Fibroblast of skin of right biceps (primary cell): ENCODE measurements at regions not wholly inside any gene's neighbourhood (a gene's known extent, or its start where the extent isn't known, plus 50 kb on each side); places are given as distances from the start of the nearest gene placed in this dataset.
"Not testable (repeated sequence)": the region's sequence is repeated elsewhere in the genome, so short reads cannot be mapped to it uniquely, and the experiment has no call there.

Source experiments
- DNase-seq: peaks from one replicate; pipeline ENCODE4 v3.0.0-alpha.2; 2013

DNA sequence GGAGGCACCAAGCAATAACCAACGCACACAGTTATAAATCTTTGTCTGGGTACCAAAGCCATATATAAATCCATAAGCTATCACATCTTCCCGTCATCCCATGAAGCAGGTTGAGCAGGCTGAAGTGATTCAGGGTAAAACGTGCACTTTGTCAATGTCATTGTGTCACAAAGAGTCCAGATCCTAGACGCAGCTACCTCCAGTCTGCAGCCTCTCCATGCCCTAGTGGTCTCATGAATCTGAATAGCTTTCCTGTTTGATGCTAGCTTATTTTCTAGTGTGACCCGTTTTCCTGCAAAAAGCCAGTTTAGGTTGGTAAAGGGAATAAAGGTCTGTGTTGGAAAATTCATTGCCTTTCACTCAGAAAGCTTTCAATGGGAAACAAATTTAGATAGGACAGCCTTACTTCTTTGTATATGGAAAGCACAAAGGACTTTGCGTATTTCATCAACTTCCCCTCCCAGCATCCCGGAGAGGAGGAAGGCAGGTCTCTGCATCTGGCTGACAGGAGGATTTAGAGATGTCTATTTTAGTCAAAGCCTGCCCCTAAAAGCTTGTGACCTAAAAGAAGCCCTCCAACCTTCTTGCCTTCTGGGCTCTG, 222.3 kb upstream of the ARL4C start:
- DNase-seq: no peak

DNA sequence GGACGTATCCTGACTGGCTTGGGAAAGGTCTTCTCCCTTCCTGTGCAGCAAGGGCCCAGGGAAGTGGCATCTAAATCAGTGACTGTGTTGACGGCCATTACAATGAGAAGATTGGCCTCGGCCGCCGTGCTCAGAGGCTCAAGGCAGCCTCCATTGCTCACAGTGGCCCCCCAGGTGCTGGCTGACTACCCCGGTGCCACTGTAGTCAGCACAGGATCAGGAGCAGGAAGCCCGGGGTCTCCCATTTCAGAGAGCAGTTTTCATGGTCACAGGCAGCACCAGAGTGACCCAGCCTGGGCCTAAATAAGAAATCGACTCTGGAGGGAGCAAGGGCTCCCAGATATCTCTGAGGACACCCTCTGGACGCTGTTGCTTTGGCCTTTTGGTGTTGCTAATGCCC, 219.4 kb upstream of the ARL4C start:
- no peak for DNase-seq

DNA sequence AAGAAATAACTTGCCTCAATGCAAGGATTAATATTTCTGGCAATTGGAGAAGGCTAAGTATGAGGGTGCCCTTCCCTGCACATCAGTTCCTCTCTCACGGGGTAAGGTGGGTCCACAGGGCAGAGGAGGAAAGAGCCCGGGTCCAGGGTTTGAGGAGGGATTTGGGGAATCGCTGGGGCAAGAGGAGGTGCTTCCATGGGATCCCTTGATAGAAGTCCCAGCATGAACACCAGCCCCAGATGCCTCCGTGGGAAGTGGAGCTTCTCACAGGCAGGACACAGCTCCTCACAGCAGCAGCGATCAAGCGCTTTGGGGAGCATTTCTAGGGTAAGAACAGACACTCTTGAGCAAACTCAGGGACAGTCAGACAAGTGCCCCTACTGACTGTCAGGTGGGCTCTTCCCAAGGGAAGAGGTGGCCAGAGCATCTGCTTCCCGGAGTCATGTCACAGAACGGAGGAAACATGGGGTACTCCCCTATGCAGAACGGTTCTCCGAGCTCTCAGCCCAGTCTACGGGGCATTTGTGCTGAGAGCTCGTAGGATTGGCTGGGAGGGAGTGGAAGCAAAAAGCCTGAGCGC, 218.9 kb upstream of the ARL4C start:
- no peak for DNase-seq

DNA sequence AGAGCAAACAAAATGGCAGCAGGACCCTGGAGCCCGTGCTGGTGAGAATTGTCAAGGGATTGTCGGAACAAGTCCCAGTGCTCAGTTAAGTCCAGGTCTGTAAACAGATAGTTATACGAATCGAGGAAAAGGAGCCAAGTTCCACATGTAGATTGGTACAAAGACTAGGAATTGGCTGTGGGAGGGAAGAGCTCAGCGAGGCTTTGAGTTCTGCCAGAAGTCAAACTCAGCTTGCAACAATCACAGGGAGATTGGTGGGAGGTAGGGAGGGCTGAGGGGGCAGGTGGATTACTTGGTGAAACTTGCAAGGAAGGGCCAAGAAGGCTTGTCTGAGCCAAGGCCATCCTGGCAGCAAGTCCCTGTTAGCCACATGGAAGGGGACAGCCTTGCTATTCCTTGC, 217.8 kb upstream of the ARL4C start:
- DNase-seq: no peak

- DNase-seq: no peak
Observed at GRCh38 chr2:234712421-234712935, 215.6 kb upstream of the ARL4C start.

DNA sequence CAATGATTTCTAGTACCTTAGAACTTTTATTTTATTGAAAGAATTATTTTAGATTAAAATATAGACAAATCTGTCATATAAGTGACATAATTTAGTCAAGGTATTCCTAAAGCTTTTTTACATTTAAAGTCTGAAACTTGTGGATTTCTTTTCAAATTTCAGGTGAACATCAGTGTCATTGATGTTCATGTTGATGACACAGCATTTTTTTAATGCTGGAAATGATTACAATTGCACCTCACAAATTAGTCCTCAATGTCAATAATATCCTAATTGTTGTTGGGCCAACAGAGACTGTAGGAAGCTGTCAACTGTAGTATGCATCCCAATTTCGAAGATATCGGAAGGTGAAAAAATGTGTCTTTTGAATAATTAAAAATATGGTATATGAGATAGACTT, 214.4 kb upstream of the ARL4C start:
- no peak for DNase-seq

- DNase-seq: peak; percentile 8
Observed at GRCh38 chr2:234710587-234710986, 213.7 kb upstream of the ARL4C start.

GRCh38 chr2:234710066-234710465, 213.2 kb upstream of the ARL4C start:
- DNase-seq: no peak

DNA sequence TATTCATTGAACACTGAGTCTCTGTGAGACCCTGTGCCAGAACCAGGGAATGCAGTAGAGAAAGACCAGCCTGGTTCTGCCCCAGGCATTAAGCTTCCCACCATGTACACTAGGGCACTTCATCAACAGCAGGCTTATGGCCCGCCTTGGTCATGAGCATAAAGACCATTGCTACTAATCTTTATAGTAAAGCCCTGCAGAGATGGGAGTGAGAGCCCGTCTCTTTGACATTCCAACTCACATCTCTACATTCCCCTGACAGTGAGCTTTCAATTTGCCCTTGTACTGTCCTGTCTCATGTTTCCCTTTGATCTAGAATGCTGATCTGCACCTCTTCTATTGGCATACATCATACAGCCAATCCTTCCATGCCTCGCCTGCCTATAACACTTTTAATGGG, 211.8 kb upstream of the ARL4C start:
- DNase-seq: no peak

DNA sequence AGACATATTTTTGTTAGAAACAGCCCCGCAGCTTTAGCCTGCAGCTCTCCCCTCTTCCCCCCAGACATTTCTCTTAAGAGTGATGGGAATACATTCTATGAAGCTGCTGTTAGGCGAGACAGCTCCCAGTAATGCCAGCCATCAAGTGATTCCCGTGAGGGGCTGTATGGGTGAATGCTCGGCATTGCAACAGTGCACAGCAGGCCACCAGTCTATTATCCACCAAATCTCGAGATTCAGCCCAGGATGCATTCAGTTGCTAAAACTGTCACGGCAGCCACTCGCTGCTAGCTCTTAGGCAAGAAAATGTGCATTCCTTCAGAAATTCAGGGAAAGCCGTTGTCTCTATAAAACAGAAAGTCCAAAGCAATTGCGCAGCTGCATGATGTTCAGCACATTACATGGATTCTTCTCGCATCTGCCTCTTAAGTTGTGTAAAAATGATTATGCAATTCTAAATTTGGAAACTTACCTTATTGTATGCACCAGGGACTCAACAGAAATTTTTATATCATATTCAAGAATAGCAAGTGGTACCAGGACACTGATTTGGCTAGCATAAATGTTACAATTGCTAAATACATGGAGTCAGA, 211.3 kb upstream of the ARL4C start:
- DNase-seq: no peak

- no peak for DNase-seq
Observed at GRCh38 chr2:234706086-234706485, 209.2 kb upstream of the ARL4C start.

DNA sequence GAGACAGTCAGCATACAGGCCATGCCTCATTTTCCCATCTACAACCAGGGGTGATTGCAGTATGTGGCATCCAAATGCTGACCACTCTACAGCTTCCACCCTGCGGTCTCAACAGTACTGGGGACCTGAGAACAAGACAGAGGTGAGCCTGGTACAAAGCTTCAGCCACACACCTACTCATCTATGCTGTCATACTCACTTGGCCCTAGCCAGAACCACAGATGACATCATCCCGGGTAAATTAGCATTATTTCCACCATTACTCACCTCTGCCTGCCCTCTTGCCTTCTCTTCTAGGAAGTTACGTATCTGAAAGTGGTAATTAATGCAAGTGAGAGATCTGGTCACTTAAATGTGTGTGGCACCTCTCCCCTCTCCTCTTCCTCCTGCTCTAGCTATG, 208.2 kb upstream of the ARL4C start:
- peak; percentile 67 for DNase-seq

- no peak for DNase-seq
Observed at GRCh38 chr2:234703258-234703657, 206.4 kb upstream of the ARL4C start.

- no peak for DNase-seq
Observed at GRCh38 chr2:234702731-234703225, 205.9 kb upstream of the ARL4C start.

DNA sequence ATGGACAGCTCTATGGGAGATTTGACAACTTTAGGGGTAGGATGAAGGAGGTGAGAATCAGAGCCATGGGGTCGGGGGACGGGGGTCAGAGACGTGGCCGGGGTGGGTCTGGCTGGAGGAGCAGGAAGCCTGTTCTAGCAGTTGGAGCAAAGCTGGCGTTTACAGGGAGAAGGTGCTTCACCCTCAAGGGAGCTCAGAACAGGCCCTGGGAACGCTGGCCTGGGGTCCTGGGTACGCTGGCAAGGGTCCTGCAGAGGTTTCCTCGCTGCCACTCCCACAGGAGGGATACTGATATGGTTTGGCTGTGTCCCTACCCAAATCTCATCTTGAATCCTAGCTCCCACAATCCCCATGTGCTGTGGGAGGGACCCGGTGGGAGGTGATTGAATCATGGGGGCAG, 205.0 kb upstream of the ARL4C start:
- DNase-seq: no peak

- DNase-seq: no peak
Observed at GRCh38 chr2:234701421-234701820, 204.5 kb upstream of the ARL4C start.

- DNase-seq: no peak
Observed at GRCh38 chr2:234699456-234699855, 202.6 kb upstream of the ARL4C start.

DNA sequence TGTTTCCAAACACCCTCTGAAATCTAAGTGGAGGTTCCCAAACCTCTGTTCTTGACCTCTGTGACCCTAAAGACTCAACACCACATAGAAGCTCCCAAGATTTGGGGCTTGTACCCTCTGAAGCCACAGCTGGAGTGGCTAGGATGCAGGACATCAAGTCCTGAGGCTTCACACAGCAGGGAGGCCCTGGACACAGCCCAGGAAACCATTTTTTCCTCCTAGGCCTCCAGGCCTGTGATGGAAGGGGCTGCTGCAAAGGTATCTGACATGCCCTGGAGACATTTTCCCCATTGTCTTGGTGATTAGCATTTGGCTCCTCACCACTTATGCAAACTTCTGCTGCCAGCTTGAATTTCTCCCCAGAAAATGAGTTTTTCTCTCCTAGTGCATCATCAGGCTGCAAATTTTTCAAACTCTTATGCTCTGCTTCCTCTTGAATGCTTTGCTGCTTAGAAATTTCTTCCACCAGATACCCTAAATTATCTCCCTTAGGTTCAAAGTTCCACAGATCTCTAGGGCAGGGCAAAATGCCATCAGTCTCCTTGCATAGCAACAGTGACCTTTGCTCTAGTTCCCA, 200.5 kb upstream of the ARL4C start:
- DNase-seq: not testable (repeated sequence)

DNA sequence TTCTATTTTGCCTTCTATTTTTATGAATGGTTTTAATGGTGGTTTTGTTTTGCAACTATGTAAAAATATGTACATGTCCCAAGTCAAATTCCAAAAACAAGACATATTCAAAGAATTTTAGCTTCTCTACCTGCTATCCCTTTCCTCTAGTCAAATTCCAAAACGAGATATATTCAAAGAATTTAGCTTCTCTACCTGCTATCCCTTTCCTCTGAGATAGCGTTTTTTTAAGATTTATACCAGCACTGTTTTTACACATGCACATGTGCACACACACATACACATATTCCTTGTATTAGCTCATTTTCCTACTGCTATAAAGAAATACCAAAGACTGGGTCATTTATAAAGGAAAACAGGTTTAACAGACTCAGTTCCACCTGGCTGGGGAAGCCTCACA, 199.1 kb upstream of the ARL4C start:
- no peak for DNase-seq

- peak; percentile 46 for DNase-seq
Observed at GRCh38 chr2:234694244-234695013, 197.5 kb upstream of the ARL4C start.

DNA sequence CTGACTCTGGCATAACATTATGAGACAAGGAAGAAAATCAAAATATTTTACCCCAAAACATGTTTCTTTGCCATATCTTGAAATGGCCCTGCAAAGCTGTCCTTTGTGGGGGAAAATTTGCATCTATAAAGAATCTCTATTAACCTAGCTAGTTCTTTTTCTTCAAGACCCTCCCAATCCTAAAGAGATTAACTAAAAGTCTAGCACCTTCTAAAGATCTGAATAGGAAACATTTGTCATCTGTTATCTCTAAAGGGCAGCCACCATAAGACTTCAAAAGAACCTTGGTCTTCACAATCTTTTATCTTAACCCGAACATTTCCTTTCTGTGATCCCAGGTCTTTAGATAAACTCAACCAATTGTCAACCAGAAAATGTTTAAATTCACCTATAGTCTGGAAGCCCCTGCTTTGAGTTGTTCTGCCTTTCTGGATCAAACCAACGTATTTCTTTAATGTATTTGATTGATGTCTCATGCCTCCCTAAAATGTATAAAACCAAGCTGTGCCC, 196.9 kb upstream of the ARL4C start:
- DNase-seq: not testable (repeated sequence)

GRCh38 chr2:234693191-234693590, 196.3 kb upstream of the ARL4C start:
- DNase-seq: not testable (repeated sequence)
